GM18858 (cell line): ENCODE measurements at regions not wholly inside any gene's neighbourhood (a gene's known extent, or its start where the extent isn't known, plus 50 kb on each side); places are given as distances from the start of the nearest gene placed in this dataset.
"Not testable (repeated sequence)": the region's sequence is repeated elsewhere in the genome, so short reads cannot be mapped to it uniquely, and the experiment has no call there.

Experiments used
- ATAC-seq: cut with Tn5 transposase; IDR thresholded peaks from one replicate; pipeline ENCODE4 v1.9.1; 2021; ENCODE audit not compliant: unreplicated experiment

DNA sequence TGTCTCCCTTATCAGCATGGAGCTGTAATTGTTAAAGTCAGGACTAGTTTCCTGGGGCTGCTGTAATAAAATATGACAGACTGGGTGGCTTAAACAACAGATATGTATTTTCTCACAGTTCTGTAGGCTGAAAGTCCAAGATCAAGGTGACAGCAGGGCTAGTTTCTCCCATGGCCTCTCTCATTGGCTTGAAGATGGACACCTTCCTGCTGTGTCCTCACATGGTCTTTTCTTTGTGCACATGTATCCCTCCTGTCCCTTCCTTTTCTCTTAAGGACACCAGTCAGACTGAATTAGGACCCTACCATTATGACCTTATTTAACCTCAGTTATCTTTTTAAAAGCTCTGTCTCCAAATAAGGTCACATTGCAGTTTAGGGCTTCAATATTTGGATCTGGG is 700.5 kb upstream of the MEF2C start:
- no peak for ATAC-seq

DNA sequence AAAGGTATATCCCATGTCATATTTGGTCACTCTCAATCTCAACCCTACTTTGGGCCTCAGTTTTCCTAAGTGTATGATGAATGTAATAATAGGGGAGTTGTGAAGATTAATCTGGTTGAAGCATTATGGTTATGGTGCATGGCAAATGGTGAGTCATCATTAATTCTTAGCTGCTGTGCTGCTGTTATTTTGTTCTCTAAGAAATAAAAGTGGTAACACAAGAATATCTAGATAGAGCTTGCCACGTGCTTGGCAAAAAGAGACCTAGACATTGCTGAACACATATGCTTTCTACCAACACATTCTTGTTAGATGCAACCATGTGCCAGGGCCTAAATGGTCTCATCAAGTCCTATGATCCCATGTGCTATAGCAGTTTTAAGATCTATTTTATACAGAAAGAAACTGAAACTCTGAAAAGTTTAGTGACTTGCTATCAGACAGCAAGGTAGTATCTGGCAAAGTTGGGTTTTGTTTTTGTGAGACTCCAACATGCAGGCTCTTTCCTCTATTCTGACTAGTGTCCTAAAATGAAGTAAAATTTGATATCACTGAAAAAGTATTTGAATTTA is 699.9 kb upstream of the MEF2C start:
- ATAC-seq, result no peak

DNA sequence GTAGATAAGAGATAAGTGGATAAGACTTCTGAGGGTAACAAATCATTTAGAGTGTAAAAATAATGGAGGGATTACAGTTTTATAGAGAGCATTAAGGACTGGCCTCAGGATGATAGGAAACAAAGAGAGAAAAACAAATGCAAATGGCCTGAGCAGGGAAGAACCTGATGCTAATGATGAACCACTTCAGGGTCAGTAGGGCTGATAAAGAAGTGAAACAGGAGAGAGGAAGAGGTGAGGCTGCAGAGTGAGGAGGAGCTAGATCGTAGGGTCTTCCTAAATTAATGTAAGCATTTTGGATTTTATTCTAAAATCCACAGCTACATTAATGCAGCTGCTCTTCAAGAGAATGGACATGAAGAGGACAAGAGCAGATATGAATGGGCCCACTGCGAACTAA is 698.0 kb upstream of the MEF2C start:
- ATAC-seq, result no peak

DNA sequence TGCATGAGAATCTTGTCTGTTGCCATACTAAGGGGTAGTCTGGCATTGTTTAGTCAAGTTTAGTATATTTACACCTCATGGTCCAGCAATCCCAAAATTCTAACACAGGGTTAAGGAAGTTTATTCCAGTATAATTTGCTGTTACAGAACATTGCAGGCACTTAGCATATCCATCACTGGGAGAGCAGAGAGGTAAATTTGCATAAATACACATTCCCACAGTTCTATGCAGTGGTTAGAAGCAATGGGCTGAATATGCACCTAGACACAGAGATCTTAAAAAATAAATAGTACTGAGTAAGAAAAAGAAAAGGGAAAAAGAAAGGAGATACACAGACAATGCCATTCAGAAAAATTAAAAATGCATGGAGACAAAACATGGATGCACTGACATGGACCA is 692.3 kb upstream of the MEF2C start:
- ATAC-seq, result no peak

DNA sequence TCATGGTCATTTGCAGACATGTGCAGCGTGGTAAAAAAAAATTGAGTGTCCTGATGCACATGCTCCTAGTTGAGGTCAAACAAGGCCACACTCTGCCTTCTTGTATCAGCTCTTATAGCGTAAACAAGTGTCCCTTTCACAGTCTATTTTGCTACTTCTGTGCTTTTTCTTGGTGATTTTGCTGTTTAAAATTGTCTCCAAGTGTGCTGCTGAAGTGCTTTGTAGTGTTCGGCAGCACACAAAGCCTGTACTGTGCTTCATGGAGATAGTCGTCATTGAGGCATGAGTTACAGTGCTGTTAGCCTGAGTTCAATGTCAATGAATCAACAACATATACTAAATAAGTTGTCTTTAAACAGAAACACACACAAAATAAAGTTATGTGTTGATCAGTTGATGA is 690.4 kb upstream of the MEF2C start:
- no peak for ATAC-seq

DNA sequence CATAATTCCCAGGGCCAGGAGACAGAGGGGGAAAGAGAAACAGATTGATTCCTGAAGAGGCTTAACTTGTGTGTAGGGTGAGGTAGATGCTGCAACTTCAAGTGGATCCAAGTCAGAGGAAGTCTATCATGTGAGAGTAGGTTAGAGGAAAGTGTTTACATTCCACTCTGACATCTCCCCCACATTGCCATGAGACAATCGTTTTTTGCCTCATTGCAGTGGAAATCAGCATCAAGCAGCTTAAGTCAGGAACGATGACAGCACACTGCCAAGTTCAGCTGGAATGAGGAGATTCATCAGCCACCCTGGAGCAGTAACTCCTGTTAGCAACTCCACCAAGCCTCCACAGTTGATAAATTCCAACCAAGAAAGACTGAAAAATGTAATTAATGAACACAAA is 689.7 kb upstream of the MEF2C start:
- ATAC-seq, result no peak

DNA sequence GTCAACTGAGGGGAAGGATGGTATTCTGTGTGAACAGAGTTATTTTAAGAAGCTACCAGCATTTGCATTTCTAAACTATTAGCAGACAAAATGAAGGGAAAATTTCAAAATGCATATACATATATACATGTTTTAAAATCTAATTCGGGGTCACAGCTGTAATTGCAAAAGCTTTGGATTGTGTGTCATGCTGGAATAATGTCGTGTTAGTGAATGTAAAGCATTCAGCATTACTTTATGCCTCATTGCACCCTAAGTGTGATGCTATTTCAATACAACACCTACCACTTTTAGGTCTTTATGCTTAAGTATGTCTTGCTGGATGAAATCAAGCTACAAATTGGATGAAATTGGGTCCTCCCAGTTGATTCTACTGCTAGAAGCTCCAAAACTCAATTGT is 687.6 kb upstream of the MEF2C start:
- ATAC-seq, result no peak

DNA sequence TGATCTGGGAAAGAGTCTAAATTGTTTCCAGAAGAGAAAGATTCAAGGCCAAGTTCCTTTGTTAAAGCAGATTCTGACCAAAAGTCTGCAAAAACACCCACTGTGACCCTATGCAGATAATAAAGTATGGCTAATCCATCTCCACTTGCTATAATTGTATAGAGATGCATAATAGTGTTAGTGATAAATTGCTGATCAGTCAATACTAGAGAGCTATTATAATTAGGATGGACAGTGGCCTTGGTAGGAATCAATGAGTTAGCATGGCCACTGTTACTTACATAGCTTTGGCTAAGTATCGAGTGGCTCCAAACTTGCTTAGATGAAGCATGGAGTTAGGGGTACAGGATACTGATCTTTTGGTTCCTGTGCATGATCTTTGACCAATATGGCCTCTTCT is 683.4 kb upstream of the MEF2C start:
- no peak for ATAC-seq

DNA sequence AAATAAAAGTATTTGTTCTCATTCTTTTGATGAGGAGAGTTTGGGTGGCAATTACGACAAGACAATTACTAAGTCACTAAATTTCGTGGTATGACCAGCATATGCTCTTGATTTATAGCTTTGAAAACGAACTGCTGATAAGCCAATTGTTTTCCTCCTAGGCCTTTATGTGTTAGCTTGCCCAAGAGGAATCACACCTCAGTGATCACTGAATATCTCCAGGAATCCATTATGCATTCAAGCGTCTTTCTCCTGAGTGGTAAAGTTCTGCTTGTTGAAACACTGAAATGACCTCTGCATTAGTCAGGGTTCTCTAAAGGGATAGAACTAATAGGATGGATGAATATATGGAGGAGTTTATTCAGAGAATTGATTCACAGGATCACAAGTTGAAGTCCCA is 677.7 kb upstream of the MEF2C start:
- no peak for ATAC-seq

DNA sequence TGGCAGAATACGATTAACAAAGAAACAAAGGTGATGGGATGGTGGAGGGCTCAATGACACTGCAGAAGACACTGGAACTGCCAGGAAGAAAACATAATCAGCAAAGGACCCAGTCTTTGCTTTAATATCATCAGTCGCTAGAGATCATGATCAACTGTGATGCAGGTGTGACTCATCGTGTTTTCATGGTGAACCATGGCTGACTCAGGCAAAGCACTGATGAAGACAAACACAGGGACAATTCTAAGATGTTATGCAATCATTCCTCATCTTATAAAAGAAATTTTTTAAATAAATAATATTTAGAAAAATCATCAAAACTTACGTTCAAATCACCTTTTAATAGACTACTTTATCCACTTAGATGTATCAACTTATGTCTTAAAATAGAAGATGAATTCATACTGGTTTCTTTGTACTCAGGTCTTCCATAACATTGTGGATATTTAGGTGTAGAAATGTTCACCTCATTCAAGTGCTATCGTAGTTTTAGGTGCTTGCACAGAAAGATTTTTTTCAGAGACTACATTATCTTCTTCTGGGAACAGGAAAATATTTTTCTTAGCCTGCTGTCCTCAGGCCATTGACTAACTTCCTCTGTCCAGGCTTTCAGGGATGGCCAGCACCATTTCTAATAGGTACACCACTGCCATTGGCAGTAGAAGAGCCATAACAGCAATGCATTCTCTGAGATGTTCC is 673.4 kb upstream of the MEF2C start:
- ATAC-seq, result no peak

DNA sequence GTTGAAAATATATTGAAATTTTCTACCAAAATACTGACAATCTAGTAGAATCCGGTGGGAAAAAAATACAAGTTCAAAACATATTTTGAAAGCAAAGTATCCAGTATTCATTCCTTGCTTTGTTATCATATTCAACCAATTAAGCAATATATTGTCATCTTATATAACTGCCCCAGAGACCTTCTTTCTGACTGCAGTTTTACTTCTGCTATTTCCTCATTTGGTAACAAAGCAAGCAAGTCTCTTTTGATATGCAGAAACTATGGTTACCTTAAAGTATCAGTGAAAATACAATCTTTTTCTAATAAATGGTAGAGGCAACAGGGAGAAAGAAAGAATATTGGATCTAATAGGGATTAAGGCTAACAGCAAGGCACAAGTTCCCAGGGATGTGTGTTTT is 663.7 kb upstream of the MEF2C start:
- no peak for ATAC-seq

DNA sequence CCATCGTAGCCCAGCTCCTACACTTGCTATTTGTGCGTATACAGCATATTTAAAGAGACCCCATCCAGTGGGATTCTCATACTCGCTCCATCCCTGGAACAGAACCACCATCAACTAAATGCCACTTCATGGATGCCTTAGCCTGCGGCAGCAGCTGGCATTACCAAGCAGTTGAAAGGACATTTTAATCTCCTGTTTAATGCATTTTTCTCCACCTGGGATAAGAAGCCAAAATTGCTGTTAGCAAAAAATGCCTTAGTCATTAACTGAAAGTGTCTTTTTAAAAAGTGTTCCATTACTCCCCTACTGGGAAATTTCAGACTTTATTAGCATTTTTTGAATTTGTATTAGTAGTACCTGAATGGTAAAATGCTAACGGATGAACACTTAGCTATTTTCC is 662.6 kb upstream of the MEF2C start:
- ATAC-seq, result no peak

DNA sequence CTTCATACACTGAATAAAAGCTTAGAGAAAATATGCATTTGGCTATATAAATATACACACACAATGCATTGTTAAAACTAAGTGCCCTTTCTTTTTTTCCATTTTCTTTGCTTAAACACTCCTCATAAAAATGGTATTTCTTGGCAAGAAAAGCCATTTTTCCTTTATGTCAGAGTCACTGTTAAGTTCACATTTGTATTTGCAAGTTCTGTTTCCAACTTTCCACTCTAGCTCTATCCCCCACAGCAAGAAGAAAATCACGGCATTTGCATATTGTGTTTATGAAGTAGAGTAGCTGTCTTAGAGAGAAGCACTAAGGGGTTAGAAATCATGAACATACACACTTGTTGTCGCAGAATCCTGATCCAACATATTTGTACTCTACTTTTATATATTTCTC is 662.1 kb upstream of the MEF2C start:
- ATAC-seq, result no peak

DNA sequence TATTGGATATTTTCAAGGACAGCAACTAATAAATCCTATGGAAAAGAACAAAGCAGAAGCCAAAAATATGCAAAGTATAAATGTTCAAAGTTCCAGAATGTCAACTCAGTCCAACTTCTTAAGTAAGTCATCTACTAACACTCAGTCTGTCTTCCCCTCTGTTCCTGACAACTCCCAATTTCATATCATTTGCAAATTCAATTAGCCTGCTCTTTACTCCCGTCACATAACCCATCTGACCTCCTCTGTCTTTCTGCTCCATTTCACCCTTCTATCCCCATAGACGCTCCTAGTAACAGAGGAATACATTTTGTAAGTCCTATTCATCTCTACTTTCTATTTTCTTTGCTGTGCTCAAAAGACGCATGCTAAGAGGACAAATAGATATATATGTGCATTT is 659.8 kb upstream of the MEF2C start:
- no peak for ATAC-seq

DNA sequence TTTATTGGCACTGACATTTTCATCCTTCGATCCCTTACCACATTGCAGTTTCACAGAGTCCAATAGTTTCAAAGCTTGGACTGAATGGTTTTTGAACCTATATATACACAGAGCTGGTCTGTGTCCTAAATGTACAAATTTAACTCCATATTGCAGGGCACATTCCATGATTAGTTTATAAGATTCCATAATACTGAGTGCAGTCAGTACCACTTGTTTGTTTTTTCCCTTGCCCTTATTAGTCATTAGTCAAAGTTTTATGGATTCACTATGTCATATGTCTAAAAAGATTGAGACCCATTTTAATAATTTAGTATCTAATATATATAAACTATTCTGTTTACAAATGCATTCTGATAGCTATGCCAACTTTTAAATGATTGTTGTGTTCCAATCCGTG is 654.8 kb upstream of the MEF2C start:
- no peak for ATAC-seq

DNA sequence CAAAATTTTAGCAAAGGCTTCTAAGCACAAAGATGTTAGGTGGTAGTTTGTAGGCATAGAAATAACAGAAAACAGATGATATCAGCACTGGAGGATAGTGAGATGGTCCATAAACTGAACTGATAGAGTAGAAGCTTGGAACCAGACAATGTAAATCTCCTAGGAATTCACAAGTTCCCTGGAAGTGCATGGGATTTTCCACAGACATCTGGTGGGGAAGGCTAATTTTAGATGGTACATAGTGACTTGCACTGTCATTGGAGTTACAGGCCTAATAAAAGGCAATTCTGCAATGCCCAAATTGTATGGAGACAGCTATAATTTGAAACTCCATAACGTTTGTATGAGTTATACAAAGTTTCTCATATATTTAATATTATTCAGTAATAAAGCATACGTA is 653.0 kb upstream of the MEF2C start:
- ATAC-seq, result no peak

DNA sequence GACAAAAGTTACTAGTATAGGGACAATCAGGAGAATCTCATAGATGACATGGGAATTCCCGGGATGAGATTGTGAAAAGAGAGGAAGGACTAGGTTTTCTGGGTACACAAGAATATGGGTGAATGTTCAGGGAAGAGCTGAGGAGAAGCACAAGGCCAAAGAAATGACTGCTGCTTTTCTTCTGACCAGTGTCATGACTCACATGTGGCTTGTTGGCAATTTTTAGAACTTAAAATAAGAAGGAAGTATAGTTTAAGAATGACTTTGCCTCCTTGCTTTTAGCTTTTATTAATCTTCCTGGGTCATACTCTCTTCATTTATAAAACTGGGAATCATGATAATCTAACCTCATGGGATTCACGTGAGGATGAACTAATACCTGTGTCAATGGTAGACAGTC is 652.4 kb upstream of the MEF2C start:
- no peak for ATAC-seq

DNA sequence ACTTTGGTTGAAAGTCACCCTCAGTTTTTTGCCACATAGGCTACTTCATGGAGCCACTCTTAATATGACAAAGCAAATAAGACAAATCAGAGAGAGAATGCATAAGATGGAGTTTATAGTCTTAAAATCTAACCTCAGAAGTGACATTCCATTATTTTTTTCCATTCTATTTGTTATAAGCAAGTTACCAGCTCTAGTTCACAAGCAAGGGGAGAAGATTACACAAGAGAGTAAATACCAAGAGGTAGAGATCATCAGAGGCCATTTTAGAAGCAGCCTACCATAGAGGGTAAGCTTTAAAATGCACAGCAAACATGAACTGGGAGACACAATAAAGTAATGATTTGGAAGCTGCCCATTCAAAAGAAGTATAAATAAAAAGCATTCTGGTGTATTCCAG is 651.3 kb upstream of the MEF2C start:
- ATAC-seq, result no peak

DNA sequence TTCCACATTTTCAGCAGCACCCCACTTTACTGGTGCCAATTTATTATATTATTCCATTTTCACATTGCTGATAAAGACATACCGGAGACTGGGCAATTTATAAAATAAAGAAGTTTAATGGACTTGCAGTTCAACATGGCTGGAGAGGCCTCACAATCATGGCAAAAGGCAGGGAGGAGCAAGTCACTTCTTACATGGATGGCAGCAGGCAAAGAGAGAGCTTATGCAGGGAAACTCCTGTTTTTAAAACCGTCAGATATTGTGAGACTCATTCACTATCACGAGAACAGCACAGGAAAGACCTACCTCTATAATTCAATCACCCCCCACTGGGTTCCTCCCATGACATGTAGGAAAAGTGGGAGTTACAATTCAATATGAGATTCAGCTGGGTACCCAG is 641.8 kb upstream of the MEF2C start:
- ATAC-seq, result no peak

DNA sequence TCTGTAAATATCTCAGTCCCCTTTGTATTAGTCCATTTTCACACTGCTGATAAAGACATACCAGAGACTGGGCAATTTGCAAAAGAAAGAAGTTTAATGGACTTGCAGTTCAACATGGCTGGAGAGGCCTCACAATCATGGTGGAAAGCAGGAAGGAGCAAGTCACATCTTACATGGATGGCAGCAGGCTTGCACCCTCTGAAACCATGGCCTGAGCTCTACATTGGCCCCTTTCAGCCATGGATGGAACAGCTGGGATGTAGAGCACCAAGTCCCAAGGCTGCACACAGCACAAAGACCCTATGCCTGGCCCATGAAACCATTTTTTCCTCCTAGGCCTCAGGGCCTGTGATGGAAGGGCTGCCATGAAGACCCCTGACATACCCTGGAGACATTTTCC is 640.9 kb upstream of the MEF2C start:
- ATAC-seq, result not testable (repeated sequence)

DNA sequence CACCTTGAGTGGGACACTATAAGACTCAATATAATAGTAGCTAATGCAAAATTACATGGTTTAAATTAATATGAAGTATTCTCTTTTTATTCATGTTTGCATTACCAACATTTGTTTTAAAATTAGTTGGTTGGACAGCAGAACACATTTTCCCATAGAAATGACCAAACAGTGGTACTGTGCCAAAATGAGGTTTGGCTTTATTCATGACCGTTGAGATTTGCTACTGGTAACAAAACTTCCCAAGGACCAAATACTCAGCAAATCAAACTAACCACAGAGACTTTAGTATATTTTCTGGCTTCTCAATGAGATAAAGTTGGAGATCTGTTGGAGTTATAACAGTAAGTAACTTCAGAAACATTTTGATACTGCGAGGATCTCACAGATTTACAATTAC is 637.8 kb upstream of the MEF2C start:
- no peak for ATAC-seq

DNA sequence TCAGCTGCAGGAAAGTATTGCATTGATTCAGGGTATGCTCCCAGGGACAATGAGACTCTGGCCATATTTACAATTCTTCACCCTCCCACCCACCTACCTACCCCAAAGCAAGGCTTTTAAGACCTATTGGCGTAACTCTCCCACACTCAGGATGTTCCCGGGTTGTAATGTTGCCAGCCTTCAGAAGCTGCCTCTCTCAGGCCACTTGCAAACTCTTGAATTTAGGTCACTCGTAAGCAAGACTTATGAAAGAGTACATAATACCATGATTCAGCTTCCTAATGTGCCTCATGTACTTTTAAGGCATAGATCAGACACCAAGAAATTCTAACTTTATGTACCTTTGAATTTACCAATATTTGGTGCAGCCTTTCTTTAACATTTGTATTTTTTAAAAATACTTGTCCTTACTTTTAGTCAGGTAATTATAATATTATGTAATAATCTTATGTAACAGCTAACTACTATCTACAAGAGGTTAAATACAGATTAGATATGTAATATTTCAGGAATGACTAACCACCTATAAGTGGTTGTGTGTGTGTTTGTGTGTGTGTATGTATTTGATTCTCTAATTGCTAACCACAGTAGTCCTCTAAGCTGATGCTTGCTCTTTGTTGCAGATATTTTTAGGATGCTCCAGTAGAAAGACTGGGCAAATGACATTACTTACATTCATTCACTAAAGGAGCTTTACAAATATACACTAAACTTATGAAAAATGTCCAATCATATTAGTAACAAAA is 630.5 kb upstream of the MEF2C start:
- ATAC-seq, result no peak

DNA sequence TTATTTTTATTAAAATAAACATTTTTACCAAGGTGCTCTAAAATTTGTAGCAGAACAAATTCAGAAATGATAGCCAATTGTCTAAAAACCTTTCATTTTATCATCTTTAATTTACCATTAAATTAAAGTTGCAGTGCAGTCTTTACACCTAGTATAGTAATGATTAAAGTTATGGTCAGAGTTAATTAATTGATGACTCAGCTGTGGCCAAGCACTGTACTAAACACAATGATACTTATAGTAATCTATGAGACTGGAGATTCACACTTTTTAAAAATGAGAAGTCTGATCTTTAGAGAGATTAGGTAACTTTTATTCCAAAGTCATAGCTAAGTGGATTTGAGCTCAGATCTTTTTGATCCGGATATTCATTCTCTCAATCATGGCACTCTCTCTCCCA is 621.1 kb upstream of the MEF2C start:
- no peak for ATAC-seq
